H9 (cell line): ENCODE measurements at regions not wholly inside any gene's neighbourhood (a gene's known extent, or its start where the extent isn't known, plus 50 kb on each side); places are given as distances from the start of the nearest gene placed in this dataset.

Experiments used
- DNase-seq: peaks from one replicate; pipeline ENCODE4 v3.0.0-alpha.2; 2017
- H2AFZ ChIP-seq: one replicate; pipeline ENCODE4 v1.6.1; 2013; ENCODE audit warnings: mild to moderate bottlenecking, low read length, control low read depth, moderate library complexity
- H2AK5ac ChIP-seq: 2 replicates; pipeline ENCODE4 v1.6.1; 2013; ENCODE audit warnings: low read length, control low read depth, mixed read lengths; ENCODE audit not compliant: insufficient read length
- H2BK120ac ChIP-seq: one replicate; pipeline ENCODE4 v1.6.1; 2013; ENCODE audit warnings: low read depth, mild to moderate bottlenecking, low read length, control low read depth, inconsistent platforms; ENCODE audit not compliant: poor library complexity, severe bottlenecking
- H2BK12ac ChIP-seq: 2 replicates; pipeline ENCODE4 v1.6.1; 2013; ENCODE audit warnings: low read length, control low read depth, mixed read lengths, low read depth; ENCODE audit not compliant: insufficient read length
- H2BK15ac ChIP-seq: 2 replicates; pipeline ENCODE4 v1.6.1; 2013; ENCODE audit warnings: low read depth, low read length, control low read depth
- H2BK20ac ChIP-seq: one replicate; pipeline ENCODE4 v1.6.1; 2013; ENCODE audit warnings: low read depth, mild to moderate bottlenecking, low read length, control low read depth, inconsistent platforms; ENCODE audit not compliant: poor library complexity, severe bottlenecking
- H2BK5ac ChIP-seq: 2 replicates; pipeline ENCODE4 v1.6.1; 2013; ENCODE audit warnings: low read length, control low read depth, mixed read lengths; ENCODE audit not compliant: insufficient read length
- H3K14ac ChIP-seq: 2 replicates; pipeline ENCODE4 v1.6.1; 2013; ENCODE audit warnings: low read length, control low read depth; ENCODE audit not compliant: insufficient read depth
- H3K18ac ChIP-seq: 2 replicates; pipeline ENCODE4 v1.6.1; 2013; ENCODE audit warnings: low read depth, mild to moderate bottlenecking, mixed read lengths, low read length, control low read depth; ENCODE audit not compliant: insufficient read length
- H3K23ac ChIP-seq: 2 replicates; pipeline ENCODE4 v1.6.1; 2013; ENCODE audit warnings: low read length, control low read depth, mixed read lengths, low read depth; ENCODE audit not compliant: insufficient read length
- H3K23me2 ChIP-seq: 2 replicates; pipeline ENCODE4 v1.6.1; 2013; ENCODE audit warnings: low read depth, mild to moderate bottlenecking, mixed read lengths, low read length, control low read depth; ENCODE audit not compliant: insufficient read length, poor library complexity, severe bottlenecking
- H3K27ac ChIP-seq: 2 replicates; pipeline ENCODE4 v1.5.1; 2013; ENCODE audit warnings: low read length, control low read depth, mixed read lengths, low read depth; ENCODE audit not compliant: insufficient read length
- H3K27me3 ChIP-seq: 2 replicates; pipeline ENCODE4 v1.6.1; 2013; ENCODE audit warnings: low read length, control low read depth, inconsistent platforms; ENCODE audit not compliant: insufficient read depth
- H3K4ac ChIP-seq: 2 replicates; pipeline ENCODE4 v1.6.1; 2013; ENCODE audit warnings: low read depth, mild to moderate bottlenecking, control low read depth, inconsistent platforms, low read length, moderate library complexity
- H3K4me1 ChIP-seq: 2 replicates; pipeline ENCODE4 v1.6.1; 2013; ENCODE audit warnings: low read length, control low read depth, inconsistent platforms; ENCODE audit not compliant: insufficient read depth
- H3K4me2 ChIP-seq: 2 replicates; pipeline ENCODE4 v1.6.1; 2013; ENCODE audit warnings: low read length, control low read depth, mixed read lengths; ENCODE audit not compliant: insufficient read length, insufficient read depth
- H3K56ac ChIP-seq: 2 replicates; pipeline ENCODE4 v1.6.1; 2013; ENCODE audit warnings: low read depth, mild to moderate bottlenecking, mixed read lengths, low read length, control low read depth; ENCODE audit not compliant: insufficient read length
- H3K79me1 ChIP-seq: 2 replicates; pipeline ENCODE4 v1.6.1; 2013; ENCODE audit warnings: low read depth, mild to moderate bottlenecking, moderate library complexity, low read length, control low read depth, inconsistent platforms; ENCODE audit not compliant: insufficient read depth, poor library complexity, severe bottlenecking
- H3K79me2 ChIP-seq: 2 replicates; pipeline ENCODE4 v1.6.1; 2013; ENCODE audit warnings: low read length, control low read depth, inconsistent platforms; ENCODE audit not compliant: insufficient read depth
- H3K9ac ChIP-seq: 2 replicates; pipeline ENCODE4 v1.6.1; 2013; ENCODE audit warnings: low read length, control low read depth, mixed read lengths; ENCODE audit not compliant: insufficient read length; ENCODE audit errors: extremely low read depth
- H3K9me3 ChIP-seq: one replicate; pipeline ENCODE4 v1.6.1; 2013; ENCODE audit warnings: low read depth, low read length, inconsistent platforms; ENCODE audit not compliant: control insufficient read depth
- H3T11ph ChIP-seq: one replicate; pipeline ENCODE4 v1.6.1; 2013; ENCODE audit warnings: mild to moderate bottlenecking, low read length, control low read depth, inconsistent platforms
- H4K20me1 ChIP-seq: one replicate; pipeline ENCODE4 v1.6.1; 2013; ENCODE audit not compliant: control insufficient read depth, insufficient read length, insufficient read depth
- H4K5ac ChIP-seq: 2 replicates; pipeline ENCODE4 v1.6.1; 2013; ENCODE audit warnings: low read depth, mild to moderate bottlenecking, mixed read lengths, low read length, control low read depth; ENCODE audit not compliant: insufficient read length
- H4K8ac ChIP-seq: replicated peaks from 2 replicates; pipeline ENCODE4 v1.6.1; 2013; ENCODE audit warnings: low read length, control low read depth, mixed read lengths, low read depth; ENCODE audit not compliant: insufficient read length
- H4K91ac ChIP-seq: 2 replicates; pipeline ENCODE4 v1.6.1; 2013; ENCODE audit warnings: low read depth, mild to moderate bottlenecking, moderate library complexity, mixed read lengths, low read length, control low read depth; ENCODE audit not compliant: insufficient read length
- H3K27ac Mint-ChIP-seq, 3 experiments: 2 replicates in 2 of 3; 3 replicates in 1 of 3; pipeline ENCODE4 v1.8.0; 2020 to 2021; ENCODE audit warnings: mixed read lengths in 3 of 3, mild to moderate bottlenecking in 1 of 3, moderate library complexity in 1 of 3
- H3K27me3 Mint-ChIP-seq: 2 replicates; pipeline ENCODE4 v1.8.0; 2021; ENCODE audit warnings: low read depth, mild to moderate bottlenecking, moderate library complexity, mixed read lengths
- H3K36me3 Mint-ChIP-seq, 3 experiments: 2 replicates in 2 of 3; 3 replicates in 1 of 3; pipeline ENCODE4 v1.8.0; 2020 to 2021; ENCODE audit warnings: low read depth in 3 of 3, mixed read lengths in 3 of 3; ENCODE audit not compliant: insufficient read depth in 1 of 3
- H3K4me1 Mint-ChIP-seq, 2 experiments: 2 replicates each; pipeline ENCODE4 v1.8.0; 2020; ENCODE audit warnings: mixed read lengths in 2 of 2
- H3K4me3 Mint-ChIP-seq, 2 experiments: 2 replicates in 1 of 2; 3 replicates in 1 of 2; pipeline ENCODE4 v1.8.0; 2020 to 2021; ENCODE audit warnings: mild to moderate bottlenecking in 2 of 2, mixed read lengths in 2 of 2, moderate library complexity in 1 of 2
- H3K9me3 Mint-ChIP-seq, 2 experiments: 2 replicates in 1 of 2; 3 replicates in 1 of 2; pipeline ENCODE4 v1.8.0; 2020; ENCODE audit warnings: mild to moderate bottlenecking in 2 of 2, mixed read lengths in 2 of 2, moderate library complexity in 1 of 2
- CTCF ChIP-seq: fragments of 200-600 bp; sonication (generic); conservative IDR thresholded peaks from 3 replicates; pipeline ENCODE4 v1.8.0; 2021; ENCODE audit warnings: antibody characterized with exemption, mild to moderate bottlenecking
- WGBS: extraction: QIAGEN DNeasy Blood & Tissue Kit; methylation state at CpG from one replicate; pipeline ENCODE4 v1.1.7; 2013; ENCODE audit warnings: missing lambda C conversion rate, low lambda C conversion rate, mixed read lengths; ENCODE audit not compliant: insufficient read length; ENCODE audit errors: extremely low coverage; 5-methylcytosine and 5-hydroxymethylcytosine counted together

DNA sequence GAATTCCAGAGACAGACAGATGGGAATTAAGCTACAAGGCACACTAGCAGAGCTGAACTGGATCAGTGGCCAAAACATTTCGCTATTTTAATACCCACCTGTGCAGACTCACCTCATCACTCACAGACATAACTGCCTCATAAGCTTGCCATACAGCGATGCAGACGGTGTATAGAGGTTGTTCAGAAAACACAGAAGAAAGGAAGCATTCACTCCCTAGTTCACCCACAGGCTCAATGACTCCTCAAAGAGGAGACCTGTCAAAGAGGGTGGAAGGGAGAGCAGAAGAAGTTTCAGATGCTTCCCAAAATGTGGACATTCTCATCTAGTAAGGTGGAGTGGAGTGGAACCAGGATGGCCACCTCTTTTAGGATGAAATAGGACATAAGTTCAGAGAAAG lies 81.7 kb upstream of the SPHKAP start:
- no peak overlapping the region for H2AK5ac ChIP-seq
- H4K5ac ChIP-seq: no peak overlapping the region
- H3K27me3 Mint-ChIP-seq: no peaks in the 10 kb centered on the region
- no peak overlapping the region for H4K8ac ChIP-seq
- H3K23me2 ChIP-seq: no peaks in the 10 kb centered on the region
- no CpG with 5 or more reads among the region's 3 CpGs for WGBS
- H3K4me3 Mint-ChIP-seq: no peak overlapping the region
- H3K56ac ChIP-seq: no peak overlapping the region
- H3K79me1 ChIP-seq: no peaks in the 10 kb centered on the region
- H3K23ac ChIP-seq: no peak overlapping the region
- no peak overlapping the region for H2BK12ac ChIP-seq
- H3K4ac ChIP-seq: no peak overlapping the region
- no peaks in the 10 kb centered on the region for H3K36me3 Mint-ChIP-seq
- no peak overlapping the region for H2AFZ ChIP-seq
- H2BK120ac ChIP-seq: no peak overlapping the region
- TF ChIP-seq CTCF: no peak
- no peaks in the 10 kb centered on the region for H3K4me1 ChIP-seq
- no peak overlapping the region for H3K14ac ChIP-seq
- H3K9me3 ChIP-seq: no peaks in the 10 kb centered on the region
- no peaks in the 10 kb centered on the region for H4K20me1 ChIP-seq
- H3K4me2 ChIP-seq: no peak overlapping the region
- H4K91ac ChIP-seq: no peak overlapping the region
- no peak overlapping the region for H3K27ac ChIP-seq
- no peak overlapping the region for H3K9ac ChIP-seq
- H3K27ac Mint-ChIP-seq: no peak overlapping the region
- H3K9me3 Mint-ChIP-seq: peaks cover 2 to 3% of the 10 kb centered on the region in 2 experiments; a peak in 2 of 5 replicates
- H3K4me1 Mint-ChIP-seq: peaks cover 0 to 4% of the 10 kb centered on the region in 2 experiments; a peak in 1 of 4 replicates
- no peak overlapping the region for H2BK20ac ChIP-seq
- H3T11ph ChIP-seq: no peak overlapping the region
- no peak overlapping the region for H2BK5ac ChIP-seq
- DNase-seq: no peak
- H3K18ac ChIP-seq: no peak overlapping the region
- no peak overlapping the region for H2BK15ac ChIP-seq
- H3K79me2 ChIP-seq: no peaks in the 10 kb centered on the region
- H3K27me3 ChIP-seq: no peaks in the 10 kb centered on the region
